ENCODE measurements at regions not wholly inside any gene's neighbourhood (a gene's known extent, or its start where the extent isn't known, plus 50 kb on each side); places are given as distances from the start of the nearest gene placed in this dataset.

- Histone ChIP-seq H3F3A (ENCODE audit: insufficient read depth, low read depth) (no peaks in the 10 kb centered on the region), H3K4me2 (no peak overlapping the region), H4K20me1 (ENCODE audit: insufficient read depth) (no peaks in the 10 kb centered on the region), H3K4me3 (no peak overlapping the region), H3K27me3 (ENCODE audit: insufficient read depth, low read depth) (peaks cover 10% of the 10 kb centered on the region), H3K9me2 (ENCODE audit: insufficient read depth) (no peaks in the 10 kb centered on the region), H3K27ac (no peak overlapping the region), H3K9me3 (ENCODE audit: insufficient read depth, low read depth) (no peaks in the 10 kb centered on the region), H3K79me2 (ENCODE audit: low read depth) (no peaks in the 10 kb centered on the region), H2AFZ (no peak overlapping the region), H3K36me3 (ENCODE audit: low read depth) (no peaks in the 10 kb centered on the region), H3K4me1 (replicated peaks; ENCODE audit: insufficient read depth) (no peaks in the 10 kb centered on the region)
- ChIA-PET POLR2A (ENCODE audit: unreplicated experiment) (no interaction called here), CTCF (no interaction called here)
- no peak for TF ChIP-seq CTCF (conservative IDR thresholded peaks at IDR 0.05)
- no peak for TF ChIP-seq EZH2 (IDR thresholded peaks at IDR 0.05; ENCODE audit: low read depth)
- intact Hi-C loops (cut with micrococcal nuclease; ENCODE audit: unreplicated experiment): no loop called here
- DNase-seq: no peak
- BruUV-seq (replicated peaks): no TSS peak
These were observed 278.3 kb downstream of the UQCRFS1 start for GRCh38 chr19:28934631-28935030.

GRCh38 chr19:28933039-28933438 lies 279.9 kb downstream of the UQCRFS1 start:
- no peak for DNase-seq

GRCh38 chr19:28932446-28932845 lies 280.5 kb downstream of the UQCRFS1 start:
- BruUV-seq (replicated peaks): no TSS peak
- H3K4me2 ChIP-seq: no peak overlapping the region
- H2AFZ ChIP-seq: no peak overlapping the region
- H3K36me3 ChIP-seq (ENCODE audit: low read depth): no peaks in the 10 kb centered on the region
- intact Hi-C loops (cut with micrococcal nuclease; ENCODE audit: unreplicated experiment): no loop called here
- TF ChIP-seq CTCF (conservative IDR thresholded peaks at IDR 0.05) (no peak), EZH2 (IDR thresholded peaks at IDR 0.05; ENCODE audit: low read depth) (no peak)
- ChIA-PET POLR2A (ENCODE audit: unreplicated experiment) (no interaction called here), CTCF (no interaction called here)
- H3K79me2 ChIP-seq (ENCODE audit: low read depth): no peaks in the 10 kb centered on the region
- H3K9me2 ChIP-seq (ENCODE audit: insufficient read depth): no peaks in the 10 kb centered on the region
- no peak overlapping the region for H3K27ac ChIP-seq
- H3K4me1 ChIP-seq (replicated peaks; ENCODE audit: insufficient read depth): no peaks in the 10 kb centered on the region
- H3F3A ChIP-seq (ENCODE audit: insufficient read depth, low read depth): no peaks in the 10 kb centered on the region
- no peaks in the 10 kb centered on the region for H3K9me3 ChIP-seq (ENCODE audit: insufficient read depth, low read depth)
- peaks cover 16% of the 10 kb centered on the region for H3K27me3 ChIP-seq (ENCODE audit: insufficient read depth, low read depth)
- H3K4me3 ChIP-seq: no peak overlapping the region
- no peaks in the 10 kb centered on the region for H4K20me1 ChIP-seq (ENCODE audit: insufficient read depth)
- DNase-seq: no peak

More at GRCh38 chr19:28933039-28933438, 279.9 kb downstream of the UQCRFS1 start:
- Histone ChIP-seq H3K4me1 (replicated peaks; ENCODE audit: insufficient read depth) (no peaks in the 10 kb centered on the region), H2AFZ (no peak overlapping the region), H3K4me2 (no peak overlapping the region), H3K27ac (no peak overlapping the region), H4K20me1 (ENCODE audit: insufficient read depth) (no peaks in the 10 kb centered on the region), H3K4me3 (no peak overlapping the region), H3K9me2 (ENCODE audit: insufficient read depth) (no peaks in the 10 kb centered on the region), H3F3A (ENCODE audit: insufficient read depth, low read depth) (no peaks in the 10 kb centered on the region), H3K79me2 (ENCODE audit: low read depth) (no peaks in the 10 kb centered on the region), H3K36me3 (ENCODE audit: low read depth) (no peaks in the 10 kb centered on the region), H3K27me3 (ENCODE audit: insufficient read depth, low read depth) (peaks cover 16% of the 10 kb centered on the region), H3K9me3 (ENCODE audit: insufficient read depth, low read depth) (no peaks in the 10 kb centered on the region)
- TF ChIP-seq CTCF (conservative IDR thresholded peaks at IDR 0.05): no peak
- TF ChIP-seq EZH2 (IDR thresholded peaks at IDR 0.05; ENCODE audit: low read depth): no peak
- ChIA-PET CTCF (no interaction called here), POLR2A (ENCODE audit: unreplicated experiment) (no interaction called here)
- no TSS peak for BruUV-seq (replicated peaks)
- intact Hi-C loops (cut with micrococcal nuclease; ENCODE audit: unreplicated experiment): no loop called here

All from PC-9 (cell line).